Astrocyte (in vitro differentiated cells and primary cell): ENCODE measurements at regions not wholly inside any gene's neighbourhood (a gene's known extent, or its start where the extent isn't known, plus 50 kb on each side); places are given as distances from the start of the nearest gene placed in this dataset.

Source experiments
- DNase-seq: peaks from one replicate; pipeline ENCODE4 v3.0.0-alpha.2; 2010; ENCODE audit warnings: low read depth
- FAIRE-seq: peaks from 2 replicates; lab custom pipeline; 2011; peaks lifted over from hg19 to GRCh38; lab: Jason Lieb, UNC
- H2AFZ ChIP-seq: 2 replicates; pipeline ENCODE4 v1.6.0; 2012; ENCODE audit warnings: low read depth, low read length, inconsistent platforms
- H3K27ac ChIP-seq: 2 replicates; pipeline ENCODE4 v1.5.1; 2011; ENCODE audit warnings: low read depth, low read length, inconsistent platforms
- H3K27me3 ChIP-seq: 2 replicates; pipeline ENCODE4 v1.6.0; 2011; ENCODE audit warnings: low read length, inconsistent platforms; ENCODE audit not compliant: insufficient read depth
- H3K36me3 ChIP-seq: 2 replicates; pipeline ENCODE4 v1.5.1; 2011; ENCODE audit warnings: low read length, inconsistent platforms; ENCODE audit not compliant: insufficient read depth
- H3K4me1 ChIP-seq: 2 replicates; pipeline ENCODE4 v1.5.1; 2011; ENCODE audit warnings: low read length, inconsistent platforms; ENCODE audit not compliant: insufficient read depth
- H3K4me2 ChIP-seq: 2 replicates; pipeline ENCODE4 v1.6.0; 2012; ENCODE audit warnings: low read length, inconsistent platforms
- H3K4me3 ChIP-seq: 2 replicates; pipeline ENCODE4 v1.5.1; 2011; ENCODE audit warnings: low read depth, mild to moderate bottlenecking, low read length, inconsistent platforms; ENCODE audit not compliant: insufficient read depth
- H3K79me2 ChIP-seq: 2 replicates; pipeline ENCODE4 v1.6.0; 2012; ENCODE audit warnings: mild to moderate bottlenecking, low read length, inconsistent platforms; ENCODE audit not compliant: insufficient read depth
- H3K9ac ChIP-seq: 2 replicates; pipeline ENCODE4 v1.6.0; 2012; ENCODE audit warnings: mild to moderate bottlenecking, low read length, inconsistent platforms
- H3K9me3 ChIP-seq: 2 replicates; pipeline ENCODE4 v1.5.1; 2012; ENCODE audit warnings: low read depth, mild to moderate bottlenecking, low read length, inconsistent platforms; ENCODE audit not compliant: insufficient read depth
- H4K20me1 ChIP-seq: 2 replicates; pipeline ENCODE4 v1.6.0; 2012; ENCODE audit warnings: low read length, inconsistent platforms; ENCODE audit not compliant: insufficient read depth
- H3K27ac Mint-ChIP-seq: one replicate; pipeline ENCODE4 v1.8.0; 2021; ENCODE audit warnings: mild to moderate bottlenecking, mixed read lengths; ENCODE audit not compliant: unreplicated experiment
- H3K27me3 Mint-ChIP-seq: one replicate; pipeline ENCODE4 v1.8.0; 2021; ENCODE audit warnings: low read depth, mixed read lengths; ENCODE audit not compliant: unreplicated experiment
- H3K36me3 Mint-ChIP-seq: one replicate; pipeline ENCODE4 v1.8.0; 2021; ENCODE audit warnings: low read depth, mixed read lengths; ENCODE audit not compliant: unreplicated experiment
- H3K4me1 Mint-ChIP-seq: one replicate; pipeline ENCODE4 v1.8.0; 2021; ENCODE audit warnings: low read depth, mixed read lengths; ENCODE audit not compliant: unreplicated experiment
- H3K4me3 Mint-ChIP-seq: one replicate; pipeline ENCODE4 v1.8.0; 2021; ENCODE audit warnings: mild to moderate bottlenecking, moderate library complexity, mixed read lengths; ENCODE audit not compliant: unreplicated experiment
- H3K9me3 Mint-ChIP-seq: one replicate; pipeline ENCODE4 v1.8.0; 2021; ENCODE audit warnings: mild to moderate bottlenecking, mixed read lengths; ENCODE audit not compliant: unreplicated experiment
- CTCF ChIP-seq: IDR thresholded peaks from 2 replicates; pipeline ENCODE4 v1.5.1; 2011; ENCODE audit warnings: low read depth, mild to moderate bottlenecking, inconsistent platforms, low read length, moderate library complexity; ENCODE audit not compliant: insufficient read depth
- EZH2 ChIP-seq: IDR thresholded peaks from 2 replicates; pipeline ENCODE4 v1.6.1; 2012; ENCODE audit warnings: mild to moderate bottlenecking, low read length, inconsistent platforms; ENCODE audit not compliant: insufficient read depth

- no peak overlapping the region for H3K27ac ChIP-seq
- no peaks in the 10 kb centered on the region for H3K36me3 Mint-ChIP-seq
- no peaks in the 10 kb centered on the region for H4K20me1 ChIP-seq
- H3K4me1 Mint-ChIP-seq = no peaks in the 10 kb centered on the region
- H3K9me3 ChIP-seq = no peaks in the 10 kb centered on the region
- no peaks in the 10 kb centered on the region for H3K4me1 ChIP-seq
- H3K4me3 ChIP-seq = no peak overlapping the region
- no peaks in the 10 kb centered on the region for H3K36me3 ChIP-seq
- no peak for DNase-seq
- H3K9ac ChIP-seq = no peak overlapping the region
- TF ChIP-seq EZH2 = no peak
- TF ChIP-seq CTCF = no peak
- no peak overlapping the region for H3K27ac Mint-ChIP-seq
- no peak for FAIRE-seq
- no peaks in the 10 kb centered on the region for H3K27me3 Mint-ChIP-seq
- no peaks in the 10 kb centered on the region for H3K27me3 ChIP-seq
- no peak overlapping the region for H3K4me2 ChIP-seq
- no peak overlapping the region for H2AFZ ChIP-seq
- no peaks in the 10 kb centered on the region for H3K79me2 ChIP-seq
- H3K4me3 Mint-ChIP-seq = no peak overlapping the region
- H3K9me3 Mint-ChIP-seq = no peaks in the 10 kb centered on the region
These were observed 145.0 kb upstream of the DMAC1 start for GRCh38 chr9:7944572-7944971.

- Histone ChIP-seq H3K36me3 (no peaks in the 10 kb centered on the region), H2AFZ (no peak overlapping the region), H3K4me1 (peaks cover 5% of the 10 kb centered on the region), H3K9me3 (peaks cover 5% of the 10 kb centered on the region), H4K20me1 (no peaks in the 10 kb centered on the region), H3K79me2 (no peaks in the 10 kb centered on the region), H3K27ac (no peak overlapping the region), H3K4me3 (no peak overlapping the region), H3K27me3 (no peaks in the 10 kb centered on the region), H3K9ac (no peak overlapping the region), H3K4me2 (no peak overlapping the region)
- H3K27ac Mint-ChIP-seq = no peak overlapping the region
- no peaks in the 10 kb centered on the region for H3K27me3 Mint-ChIP-seq
- peaks cover 5% of the 10 kb centered on the region for H3K4me1 Mint-ChIP-seq
- H3K36me3 Mint-ChIP-seq = no peaks in the 10 kb centered on the region
- H3K9me3 Mint-ChIP-seq = no peaks in the 10 kb centered on the region
- H3K4me3 Mint-ChIP-seq = no peak overlapping the region
- no peak for TF ChIP-seq EZH2
- TF ChIP-seq CTCF = no peak
- DNase-seq (no peak), FAIRE-seq (no peak)
These were observed 138.3 kb upstream of the DMAC1 start for GRCh38 chr9:7937761-7938491.

GRCh38 chr9:7936996-7937395, 137.4 kb upstream of the DMAC1 start:
- Histone ChIP-seq H3K27me3 (no peaks in the 10 kb centered on the region), H3K36me3 (no peaks in the 10 kb centered on the region), H3K9ac (no peak overlapping the region), H3K4me2 (no peak overlapping the region), H4K20me1 (no peaks in the 10 kb centered on the region), H3K79me2 (no peaks in the 10 kb centered on the region), H3K4me3 (no peak overlapping the region), H3K27ac (no peak overlapping the region), H3K4me1 (peaks cover 5% of the 10 kb centered on the region), H3K9me3 (peaks cover 5% of the 10 kb centered on the region), H2AFZ (no peak overlapping the region)
- peaks cover 5% of the 10 kb centered on the region for H3K4me1 Mint-ChIP-seq
- DNase-seq = no peak
- no peak for FAIRE-seq
- H3K4me3 Mint-ChIP-seq = no peak overlapping the region
- no peaks in the 10 kb centered on the region for H3K36me3 Mint-ChIP-seq
- no peaks in the 10 kb centered on the region for H3K9me3 Mint-ChIP-seq
- H3K27ac Mint-ChIP-seq = no peak overlapping the region
- no peak for TF ChIP-seq EZH2
- H3K27me3 Mint-ChIP-seq = no peaks in the 10 kb centered on the region
